OCI-LY3 (cell line): ENCODE measurements at regions not wholly inside any gene's neighbourhood (a gene's known extent, or its start where the extent isn't known, plus 50 kb on each side); places are given as distances from the start of the nearest gene placed in this dataset.
A peak's percentile ranks its signal among the peaks of the same experiment; 100 is the strongest.

Experiments
- H2AFZ ChIP-seq: fragments of 200-600, 300-600 bp; shearing (Covaris generic); 2 replicates; pipeline ENCODE4 v1.6.0; 2014; ENCODE audit warnings: antibody characterized with exemption, low read depth, low read length
- H3K27ac ChIP-seq: fragments of 200-600, 300-600 bp; sonication (generic); 2 replicates; pipeline ENCODE4 v1.5.1; 2014; ENCODE audit warnings: mild to moderate bottlenecking, low read length, moderate library complexity, mixed read lengths
- H3K27me3 ChIP-seq: fragments of 200-600, 300-600 bp; sonication (generic); 2 replicates; pipeline ENCODE4 v1.6.1; 2014; ENCODE audit warnings: low read depth, low read length, mixed read lengths
- H3K36me3 ChIP-seq: fragments of 200-600, 300-600 bp; sonication (generic); replicated peaks from 2 replicates; pipeline ENCODE3; 2014; ENCODE audit warnings: low read depth, low read length, mixed read lengths
- H3K4me1 ChIP-seq: fragments of 300-600, 200-600 bp; sonication (generic); 2 replicates; pipeline ENCODE4 v1.6.1; 2014; ENCODE audit warnings: low read length, mixed read lengths
- H3K4me2 ChIP-seq: fragments of 200-600, 300-600 bp; sonication (generic); 2 replicates; pipeline ENCODE4 v1.6.1; 2014; ENCODE audit warnings: low read length, mixed read lengths
- H3K4me3 ChIP-seq: fragments of 300-600, 200-600 bp; sonication (generic); 2 replicates; pipeline ENCODE4 v1.5.1; 2014; ENCODE audit warnings: antibody characterized with exemption, mild to moderate bottlenecking, low read length, moderate library complexity
- H3K79me2 ChIP-seq: fragments of 300-600, 200-600 bp; shearing (Covaris generic); 2 replicates; pipeline ENCODE4 v1.6.1; 2014; ENCODE audit warnings: mild to moderate bottlenecking, low read length, mixed read lengths
- H3K9ac ChIP-seq: fragments of 300-600, 200-600 bp; shearing (Covaris generic); 2 replicates; pipeline ENCODE4 v1.6.0; 2014; ENCODE audit warnings: mild to moderate bottlenecking, low read length, moderate library complexity
- H3K9me3 ChIP-seq: fragments of 200-600, 300-600 bp; shearing (Covaris generic); 2 replicates; pipeline ENCODE4 v1.6.1; 2014; ENCODE audit warnings: low read length, mixed read lengths; ENCODE audit not compliant: insufficient read depth
- H4K20me1 ChIP-seq: fragments of 200-600, 300-600 bp; sonication (generic); 2 replicates; pipeline ENCODE4 v1.6.1; 2016; ENCODE audit warnings: low read length, mixed read lengths; ENCODE audit not compliant: insufficient read depth
- EZH2phosphoT487 ChIP-seq: fragments of 200-600 bp; shearing (Covaris generic); IDR thresholded peaks from 2 replicates; pipeline ENCODE4 v1.6.1; 2018; ENCODE audit warnings: antibody characterized with exemption, mixed run types, low read depth
- TF ChIP-seq, protein P1 (sequence below): fragments of 200-600, 300-600 bp; sonication (generic); IDR thresholded peaks from 2 replicates; pipeline ENCODE4 v1.5.1; 2014; ENCODE audit warnings: antibody characterized with exemption, low read length, low read depth

DNA sequence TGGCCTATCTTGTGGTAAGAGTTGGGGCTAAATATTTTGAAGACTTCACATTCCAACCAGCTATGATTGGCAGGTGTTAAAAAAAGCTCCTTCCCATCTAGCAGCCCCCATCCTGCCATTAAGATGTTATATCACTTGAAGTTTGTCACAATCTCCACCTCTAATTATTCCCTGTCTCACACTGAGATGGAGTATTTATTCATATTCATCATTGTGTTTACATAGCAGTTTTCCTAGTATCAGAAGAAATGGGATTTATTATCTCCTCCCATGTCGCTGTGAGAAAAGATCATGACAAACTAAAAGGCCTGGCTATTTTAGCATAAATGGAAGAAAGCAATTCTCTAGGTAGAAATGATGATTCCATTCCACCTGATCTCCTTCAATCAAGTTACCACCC, 653.6 kb downstream of the GABRG2 start:
- Histone ChIP-seq H3K79me2 (no peaks in the 10 kb centered on the region), H3K27me3 (no peaks in the 10 kb centered on the region), H2AFZ (no peak overlapping the region), H3K4me1 (no peaks in the 10 kb centered on the region), H4K20me1 (no peaks in the 10 kb centered on the region), H3K27ac (no peak overlapping the region), H3K4me2 (no peak overlapping the region), H3K4me3 (no peak overlapping the region), H3K36me3 (no peaks in the 10 kb centered on the region), H3K9me3 (no peaks in the 10 kb centered on the region), H3K9ac (no peak overlapping the region)
- TF ChIP-seq, protein P1, sequence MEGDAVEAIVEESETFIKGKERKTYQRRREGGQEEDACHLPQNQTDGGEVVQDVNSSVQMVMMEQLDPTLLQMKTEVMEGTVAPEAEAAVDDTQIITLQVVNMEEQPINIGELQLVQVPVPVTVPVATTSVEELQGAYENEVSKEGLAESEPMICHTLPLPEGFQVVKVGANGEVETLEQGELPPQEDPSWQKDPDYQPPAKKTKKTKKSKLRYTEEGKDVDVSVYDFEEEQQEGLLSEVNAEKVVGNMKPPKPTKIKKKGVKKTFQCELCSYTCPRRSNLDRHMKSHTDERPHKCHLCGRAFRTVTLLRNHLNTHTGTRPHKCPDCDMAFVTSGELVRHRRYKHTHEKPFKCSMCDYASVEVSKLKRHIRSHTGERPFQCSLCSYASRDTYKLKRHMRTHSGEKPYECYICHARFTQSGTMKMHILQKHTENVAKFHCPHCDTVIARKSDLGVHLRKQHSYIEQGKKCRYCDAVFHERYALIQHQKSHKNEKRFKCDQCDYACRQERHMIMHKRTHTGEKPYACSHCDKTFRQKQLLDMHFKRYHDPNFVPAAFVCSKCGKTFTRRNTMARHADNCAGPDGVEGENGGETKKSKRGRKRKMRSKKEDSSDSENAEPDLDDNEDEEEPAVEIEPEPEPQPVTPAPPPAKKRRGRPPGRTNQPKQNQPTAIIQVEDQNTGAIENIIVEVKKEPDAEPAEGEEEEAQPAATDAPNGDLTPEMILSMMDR = no peak
- no peak for TF ChIP-seq EZH2phosphoT487

GRCh38 chr5:162752612-162753011, 684.8 kb upstream of the CCNG1 start:
- Histone ChIP-seq H3K4me3 (no peak overlapping the region), H4K20me1 (no peaks in the 10 kb centered on the region), H3K36me3 (no peaks in the 10 kb centered on the region), H3K4me1 (peaks cover 11% of the 10 kb centered on the region), H3K9me3 (no peaks in the 10 kb centered on the region), H3K27ac (no peak overlapping the region), H2AFZ (no peak overlapping the region), H3K4me2 (peak overlapping the region; percentile 33), H3K79me2 (no peaks in the 10 kb centered on the region), H3K9ac (no peak overlapping the region), H3K27me3 (no peaks in the 10 kb centered on the region)
- TF ChIP-seq, protein P1 = no peak
- no peak for TF ChIP-seq EZH2phosphoT487

DNA sequence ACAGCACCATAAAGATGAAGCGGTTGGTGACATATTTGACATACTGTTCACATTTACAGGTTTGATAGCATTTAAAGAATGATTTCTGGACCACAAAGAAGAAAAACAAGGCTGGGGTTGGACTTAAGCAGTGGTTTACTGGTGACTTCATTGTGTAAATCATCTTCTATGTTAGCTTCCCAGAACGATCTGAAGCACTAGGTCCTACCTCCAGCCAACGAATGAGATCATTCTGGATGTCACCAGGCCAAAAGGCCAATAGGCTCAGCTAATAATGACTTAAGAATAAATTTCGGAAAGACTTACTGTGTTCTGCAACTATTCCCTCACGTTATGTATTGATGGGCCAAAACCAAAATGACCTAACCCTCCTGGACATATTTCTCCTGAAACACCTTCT, 675.3 kb upstream of the CCNG1 start:
- H3K36me3 ChIP-seq = no peaks in the 10 kb centered on the region
- no peaks in the 10 kb centered on the region for H3K79me2 ChIP-seq
- H3K9ac ChIP-seq = no peak overlapping the region
- H3K27ac ChIP-seq = no peak overlapping the region
- no peak overlapping the region for H3K4me3 ChIP-seq
- H3K4me2 ChIP-seq = no peak overlapping the region
- H3K4me1 ChIP-seq = no peaks in the 10 kb centered on the region
- no peaks in the 10 kb centered on the region for H3K9me3 ChIP-seq
- no peak for TF ChIP-seq EZH2phosphoT487
- TF ChIP-seq, protein P1 = no peak
- no peak overlapping the region for H2AFZ ChIP-seq
- no peaks in the 10 kb centered on the region for H3K27me3 ChIP-seq
- no peaks in the 10 kb centered on the region for H4K20me1 ChIP-seq

- Histone ChIP-seq H3K27ac (no peak overlapping the region), H3K4me1 (no peaks in the 10 kb centered on the region), H3K9ac (no peak overlapping the region), H4K20me1 (no peaks in the 10 kb centered on the region), H3K4me3 (no peak overlapping the region), H2AFZ (no peak overlapping the region), H3K27me3 (0 out of 2 replicates have a peak, but pooled peaks cover 3% of the 10 kb centered on the region), H3K79me2 (no peaks in the 10 kb centered on the region), H3K4me2 (no peak overlapping the region), H3K9me3 (no peaks in the 10 kb centered on the region), H3K36me3 (no peaks in the 10 kb centered on the region)
- TF ChIP-seq, protein P1 = no peak
- TF ChIP-seq EZH2phosphoT487 = no peak
Observed at GRCh38 chr5:162769019-162769418, 668.4 kb upstream of the CCNG1 start.
